OCI-LY7 (cell line): ENCODE measurements at regions not wholly inside any gene's neighbourhood (a gene's known extent, or its start where the extent isn't known, plus 50 kb on each side); places are given as distances from the start of the nearest gene placed in this dataset.

Source experiments
- BruUV-seq: library from RNA; stranded (reverse); fragments of 400-500 nt; replicated peaks from 2 replicates; lab custom pipeline; 2021; lab: Mats Ljungman, UMichigan
- CTCF ChIA-PET: fragments of 300-600 bp; sonication (Branson Sonifier 250); formaldehyde crosslinking; loops from one replicate; lab custom pipeline; 2022; ENCODE audit warnings: antibody characterized with exemption; ENCODE audit not compliant: unreplicated experiment; lab: Charles Lee
- POLR2A ChIA-PET: fragments of 300-600 bp; sonication (Branson Sonifier 250); formaldehyde crosslinking; loops from one replicate; lab custom pipeline; 2022; ENCODE audit warnings: antibody characterized with exemption; lab: Charles Lee
- DNase-seq: peaks from one replicate; pipeline ENCODE4 v3.0.0-alpha.2; 2015; ENCODE audit warnings: low spot score
- H2AFZ ChIP-seq: fragments of 200-600 bp; sonication (generic), shearing (Covaris generic); 2 replicates; pipeline ENCODE4 v1.6.1; 2014; ENCODE audit warnings: mild to moderate bottlenecking, antibody characterized with exemption, low read length, moderate library complexity
- H3K27ac ChIP-seq: fragments of 200-600 bp; sonication (generic); 2 replicates; pipeline ENCODE4 v1.5.1; 2014; ENCODE audit warnings: mixed run types, low read depth, mild to moderate bottlenecking, moderate library complexity, low read length, inconsistent platforms; ENCODE audit not compliant: poor library complexity, severe bottlenecking
- H3K36me3 ChIP-seq: fragments of 200-600 bp; sonication (generic); 2 replicates; pipeline ENCODE4 v1.6.1; 2014; ENCODE audit warnings: mild to moderate bottlenecking, antibody characterized with exemption, low read length, moderate library complexity, mixed read lengths; ENCODE audit not compliant: insufficient read depth
- H3K4me1 ChIP-seq: fragments of 200-600 bp; sonication (generic); 2 replicates; pipeline ENCODE4 v1.5.1; 2014; ENCODE audit warnings: mild to moderate bottlenecking, low read length; ENCODE audit not compliant: insufficient read depth, poor library complexity, severe bottlenecking
- H3K4me2 ChIP-seq: fragments of 200-600 bp; sonication (generic); 2 replicates; pipeline ENCODE4 v1.6.1; 2014; ENCODE audit warnings: mild to moderate bottlenecking, low read length
- H3K4me3 ChIP-seq: fragments of 200-600 bp; sonication (generic); 2 replicates; pipeline ENCODE4 v1.5.1; 2014; ENCODE audit warnings: mild to moderate bottlenecking, low read depth, low read length; ENCODE audit not compliant: poor library complexity, severe bottlenecking
- H3K79me2 ChIP-seq: fragments of 200-600 bp; sonication (generic); 2 replicates; pipeline ENCODE4 v1.6.1; 2016; ENCODE audit warnings: low read depth, mild to moderate bottlenecking, low read length, moderate library complexity, mixed read lengths; ENCODE audit not compliant: insufficient read depth
- H3K9me2 ChIP-seq: fragments of 200-600 bp; sonication (generic); 2 replicates; pipeline ENCODE4 v1.6.1; 2016; ENCODE audit warnings: mild to moderate bottlenecking, low read length, mixed read lengths; ENCODE audit not compliant: insufficient read depth
- H3K9me3 ChIP-seq: fragments of 200-600 bp; sonication (generic); 2 replicates; pipeline ENCODE4 v1.6.1; 2014; ENCODE audit warnings: mild to moderate bottlenecking, mixed run types, low read length, mixed read lengths
- H4K20me1 ChIP-seq: fragments of 200-600 bp; sonication (generic); 2 replicates; pipeline ENCODE4 v1.6.1; 2014; ENCODE audit warnings: mild to moderate bottlenecking, antibody characterized with exemption, low read length, moderate library complexity, mixed read lengths; ENCODE audit not compliant: insufficient read depth
- EZH2phosphoT487 ChIP-seq: fragments of 200-600 bp; sonication (generic); IDR thresholded peaks from 2 replicates; pipeline ENCODE4 v1.6.1; 2018; ENCODE audit warnings: low read depth, borderline replicate concordance, mild to moderate bottlenecking, mixed run types, antibody characterized with exemption, low read length, moderate library complexity, mixed read lengths
- intact Hi-C: fragments of 100-400 bp; cut with micrococcal nuclease; formaldehyde crosslinking; loops from one replicate; pipeline ENCODE4 v1.10.0; 2022; ENCODE audit not compliant: unreplicated experiment
- TF ChIP-seq, protein P1 (sequence below): fragments of 200-600 bp; sonication (generic); conservative IDR thresholded peaks from 2 replicates; pipeline ENCODE4 v1.5.1; 2014; ENCODE audit warnings: mild to moderate bottlenecking, antibody characterized with exemption, low read length, moderate library complexity, mixed read lengths

GRCh38 chr14:48333221-48333920, 658.0 kb upstream of the MDGA2 start:
- no peak overlapping the region for H3K4me2 ChIP-seq
- BruUV-seq, result no TSS peak
- TF ChIP-seq EZH2phosphoT487, result no peak
- TF ChIP-seq, protein P1, sequence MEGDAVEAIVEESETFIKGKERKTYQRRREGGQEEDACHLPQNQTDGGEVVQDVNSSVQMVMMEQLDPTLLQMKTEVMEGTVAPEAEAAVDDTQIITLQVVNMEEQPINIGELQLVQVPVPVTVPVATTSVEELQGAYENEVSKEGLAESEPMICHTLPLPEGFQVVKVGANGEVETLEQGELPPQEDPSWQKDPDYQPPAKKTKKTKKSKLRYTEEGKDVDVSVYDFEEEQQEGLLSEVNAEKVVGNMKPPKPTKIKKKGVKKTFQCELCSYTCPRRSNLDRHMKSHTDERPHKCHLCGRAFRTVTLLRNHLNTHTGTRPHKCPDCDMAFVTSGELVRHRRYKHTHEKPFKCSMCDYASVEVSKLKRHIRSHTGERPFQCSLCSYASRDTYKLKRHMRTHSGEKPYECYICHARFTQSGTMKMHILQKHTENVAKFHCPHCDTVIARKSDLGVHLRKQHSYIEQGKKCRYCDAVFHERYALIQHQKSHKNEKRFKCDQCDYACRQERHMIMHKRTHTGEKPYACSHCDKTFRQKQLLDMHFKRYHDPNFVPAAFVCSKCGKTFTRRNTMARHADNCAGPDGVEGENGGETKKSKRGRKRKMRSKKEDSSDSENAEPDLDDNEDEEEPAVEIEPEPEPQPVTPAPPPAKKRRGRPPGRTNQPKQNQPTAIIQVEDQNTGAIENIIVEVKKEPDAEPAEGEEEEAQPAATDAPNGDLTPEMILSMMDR, result no peak
- no peak overlapping the region for H3K4me3 ChIP-seq
- ChIA-PET CTCF (no interaction called here), POLR2A (no interaction called here)
- H4K20me1 ChIP-seq, result no peaks in the 10 kb centered on the region
- H3K27ac ChIP-seq, result no peak overlapping the region
- H3K4me1 ChIP-seq, result no peaks in the 10 kb centered on the region
- H3K9me2 ChIP-seq, result no peaks in the 10 kb centered on the region
- no peaks in the 10 kb centered on the region for H3K36me3 ChIP-seq
- no peaks in the 10 kb centered on the region for H3K79me2 ChIP-seq
- H3K9me3 ChIP-seq, result no peaks in the 10 kb centered on the region
- DNase-seq, result no peak
- no peak overlapping the region for H2AFZ ChIP-seq
- intact Hi-C loops, result no loop called here

GRCh38 chr14:48331421-48331820, 656.0 kb upstream of the MDGA2 start:
- Histone ChIP-seq H3K9me2 (no peaks in the 10 kb centered on the region), H3K27ac (no peak overlapping the region), H3K4me1 (no peaks in the 10 kb centered on the region), H3K4me2 (no peak overlapping the region), H4K20me1 (no peaks in the 10 kb centered on the region), H3K4me3 (no peak overlapping the region), H3K36me3 (no peaks in the 10 kb centered on the region), H3K79me2 (no peaks in the 10 kb centered on the region), H3K9me3 (no peaks in the 10 kb centered on the region), H2AFZ (no peak overlapping the region)
- DNase-seq, result no peak
- TF ChIP-seq, protein P1, result no peak
- no peak for TF ChIP-seq EZH2phosphoT487
- ChIA-PET POLR2A (no interaction called here), CTCF (no interaction called here)
- intact Hi-C loops, result no loop called here
- BruUV-seq, result no TSS peak

- no peaks in the 10 kb centered on the region for H3K36me3 ChIP-seq
- no TSS peak for BruUV-seq
- H3K79me2 ChIP-seq, result no peaks in the 10 kb centered on the region
- no peak overlapping the region for H3K4me3 ChIP-seq
- H3K4me2 ChIP-seq, result no peak overlapping the region
- H3K27ac ChIP-seq, result no peak overlapping the region
- intact Hi-C loops, result no loop called here
- no peaks in the 10 kb centered on the region for H3K4me1 ChIP-seq
- no peak for TF ChIP-seq EZH2phosphoT487
- TF ChIP-seq, protein P1, result no peak
- no peak for DNase-seq
- ChIA-PET POLR2A (interaction anchor here (0.6 to 0.7 kb wide), 2 partner anchors 26 to 826 kb away, joined by 3 read pairs; no protein-coding TSS in a partner anchor), CTCF (no interaction called here)
- no peak overlapping the region for H2AFZ ChIP-seq
- no peaks in the 10 kb centered on the region for H3K9me2 ChIP-seq
- no peaks in the 10 kb centered on the region for H3K9me3 ChIP-seq
- H4K20me1 ChIP-seq, result no peaks in the 10 kb centered on the region
Measured at GRCh38 chr14:48325486-48325885, 650.1 kb upstream of the MDGA2 start.
